HFF-Myc (cell line): ENCODE measurements at regions not wholly inside any gene's neighbourhood (a gene's known extent, or its start where the extent isn't known, plus 50 kb on each side); places are given as distances from the start of the nearest gene placed in this dataset.
A peak's percentile ranks its signal among the peaks of the same experiment; 100 is the strongest.
"Not testable (repeated sequence)": the region's sequence is repeated elsewhere in the genome, so short reads cannot be mapped to it uniquely, and the experiment has no call there.

Experiments
- DNase-seq: peaks from one replicate; pipeline ENCODE4 v3.0.0-alpha.2; 2011; ENCODE audit warnings: low read depth; ENCODE audit errors: extremely low read depth
- H3K4me3 ChIP-seq: replicated peaks from 2 replicates; pipeline ENCODE4 v1.5.1; 2011; ENCODE audit warnings: low read depth, mild to moderate bottlenecking, control low read depth, low read length
- TF ChIP-seq, protein P1 (sequence below): IDR thresholded peaks from 2 replicates; pipeline ENCODE4 v1.5.1; 2012; ENCODE audit warnings: mild to moderate bottlenecking, low read depth, low read length, control low read depth; ENCODE audit errors: missing control alignments

DNA sequence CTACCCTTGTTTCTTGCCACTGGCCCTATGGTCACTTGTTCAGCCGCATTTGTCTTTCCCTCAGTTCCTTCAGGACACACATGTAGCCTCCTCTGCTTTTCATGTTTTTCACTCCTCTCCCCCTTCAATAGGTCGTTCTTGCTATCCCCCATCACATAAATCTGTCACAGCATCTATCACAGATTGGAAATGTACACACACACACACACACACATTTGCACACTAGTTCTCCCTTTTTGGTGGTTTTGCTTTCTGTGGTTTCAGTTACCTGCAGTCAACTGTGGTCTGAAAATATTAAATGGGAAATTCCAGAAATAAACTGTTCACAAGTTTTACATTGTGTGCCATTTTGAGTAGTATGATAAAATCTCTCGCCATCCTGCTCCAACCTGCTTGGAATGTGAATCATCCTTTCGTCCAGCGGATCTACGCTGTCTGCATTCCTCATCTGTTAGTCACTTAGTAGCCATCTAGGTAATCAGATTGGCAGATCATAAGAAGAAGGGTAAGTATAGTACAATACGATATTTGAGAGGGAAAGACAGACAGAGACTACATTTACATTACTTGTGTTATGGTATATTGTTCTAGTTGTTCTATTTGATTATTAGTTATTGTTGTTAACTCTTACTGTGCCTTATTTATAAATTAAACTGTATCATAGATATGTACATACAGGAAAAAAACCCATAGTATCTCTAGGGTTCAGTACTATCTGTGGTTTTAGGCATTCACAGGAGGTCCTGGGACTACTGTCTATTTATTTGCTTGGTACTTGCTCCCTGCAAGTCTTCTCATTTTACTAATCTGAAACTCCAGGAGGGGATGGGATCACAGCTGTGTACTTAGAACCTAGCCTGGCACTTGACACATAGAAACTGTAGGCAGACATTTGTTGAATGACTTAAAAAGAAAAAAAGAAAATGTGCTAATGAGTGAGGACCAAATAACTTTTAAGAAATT is 86.1 kb upstream of the PNPT1 start:
- peak; percentile 78 for DNase-seq
- no peak overlapping the region for H3K4me3 ChIP-seq

DNA sequence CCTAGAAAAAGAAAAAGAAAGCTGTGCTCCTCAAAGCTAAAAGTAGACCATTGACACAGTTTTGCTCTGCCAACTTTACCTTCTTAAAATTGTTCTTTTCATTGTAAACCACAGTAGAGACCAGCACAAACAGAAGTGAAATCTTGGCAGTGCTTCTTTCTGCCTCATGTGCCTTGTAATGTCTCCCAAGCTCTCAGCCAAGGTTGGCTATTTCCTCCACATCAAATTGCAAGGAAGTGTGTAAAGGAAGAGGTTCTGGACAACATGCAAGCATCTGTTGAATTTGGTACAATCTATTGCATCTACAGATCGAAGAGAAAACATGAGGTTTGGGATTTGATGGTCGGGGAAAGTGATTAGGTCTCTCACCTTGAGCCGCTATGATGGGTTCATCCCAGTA is 83.3 kb upstream of the PNPT1 start:
- no peak for DNase-seq
- no peak overlapping the region for H3K4me3 ChIP-seq

More for the DNA sequence above, 86.1 kb upstream of the PNPT1 start:
- TF ChIP-seq, protein P1, sequence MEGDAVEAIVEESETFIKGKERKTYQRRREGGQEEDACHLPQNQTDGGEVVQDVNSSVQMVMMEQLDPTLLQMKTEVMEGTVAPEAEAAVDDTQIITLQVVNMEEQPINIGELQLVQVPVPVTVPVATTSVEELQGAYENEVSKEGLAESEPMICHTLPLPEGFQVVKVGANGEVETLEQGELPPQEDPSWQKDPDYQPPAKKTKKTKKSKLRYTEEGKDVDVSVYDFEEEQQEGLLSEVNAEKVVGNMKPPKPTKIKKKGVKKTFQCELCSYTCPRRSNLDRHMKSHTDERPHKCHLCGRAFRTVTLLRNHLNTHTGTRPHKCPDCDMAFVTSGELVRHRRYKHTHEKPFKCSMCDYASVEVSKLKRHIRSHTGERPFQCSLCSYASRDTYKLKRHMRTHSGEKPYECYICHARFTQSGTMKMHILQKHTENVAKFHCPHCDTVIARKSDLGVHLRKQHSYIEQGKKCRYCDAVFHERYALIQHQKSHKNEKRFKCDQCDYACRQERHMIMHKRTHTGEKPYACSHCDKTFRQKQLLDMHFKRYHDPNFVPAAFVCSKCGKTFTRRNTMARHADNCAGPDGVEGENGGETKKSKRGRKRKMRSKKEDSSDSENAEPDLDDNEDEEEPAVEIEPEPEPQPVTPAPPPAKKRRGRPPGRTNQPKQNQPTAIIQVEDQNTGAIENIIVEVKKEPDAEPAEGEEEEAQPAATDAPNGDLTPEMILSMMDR = no peak

DNA sequence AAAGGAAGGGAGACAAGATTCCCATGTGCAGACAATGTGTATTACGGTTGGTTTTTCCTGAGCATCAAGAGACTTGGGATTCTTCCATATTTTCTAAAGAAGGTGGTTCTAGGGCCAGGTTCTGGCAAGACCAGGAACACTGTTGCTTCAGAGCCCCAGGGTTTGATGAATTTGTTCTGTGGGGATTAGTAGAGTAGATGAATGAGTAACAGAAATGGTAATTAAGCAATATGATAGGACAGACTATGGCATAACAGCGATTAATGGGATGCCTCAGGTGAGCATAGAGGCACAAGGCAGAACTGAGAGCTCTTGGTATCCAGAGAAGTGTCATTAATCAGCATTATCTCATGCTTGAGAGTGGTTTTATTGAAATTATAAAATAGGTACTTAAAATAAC is 82.8 kb upstream of the PNPT1 start:
- DNase-seq = no peak
- H3K4me3 ChIP-seq = no peak overlapping the region
- TF ChIP-seq, protein P1 = no peak

More for the DNA sequence above, 83.3 kb upstream of the PNPT1 start:
- TF ChIP-seq, protein P1 = no peak

DNA sequence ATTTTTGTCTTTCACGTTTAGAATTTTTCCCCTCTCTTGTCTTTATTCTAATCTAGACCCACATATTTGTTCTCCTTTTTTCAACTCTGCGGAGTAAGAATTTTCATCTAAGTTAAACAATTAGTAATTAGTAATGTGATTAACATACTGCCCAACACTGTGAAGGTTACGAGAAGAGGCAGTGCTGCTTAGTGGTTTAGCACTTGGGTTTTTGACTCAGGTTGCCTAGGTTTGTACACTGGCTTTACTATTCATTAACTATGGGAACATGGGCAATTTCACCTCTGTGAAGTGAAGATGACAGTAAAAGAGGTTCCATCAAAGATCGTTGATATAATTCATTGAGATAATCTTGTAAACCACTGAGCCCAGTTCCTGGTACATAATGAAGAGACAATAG is 82.2 kb upstream of the PNPT1 start:
- TF ChIP-seq, protein P1 = no peak
- H3K4me3 ChIP-seq = no peak overlapping the region

DNA sequence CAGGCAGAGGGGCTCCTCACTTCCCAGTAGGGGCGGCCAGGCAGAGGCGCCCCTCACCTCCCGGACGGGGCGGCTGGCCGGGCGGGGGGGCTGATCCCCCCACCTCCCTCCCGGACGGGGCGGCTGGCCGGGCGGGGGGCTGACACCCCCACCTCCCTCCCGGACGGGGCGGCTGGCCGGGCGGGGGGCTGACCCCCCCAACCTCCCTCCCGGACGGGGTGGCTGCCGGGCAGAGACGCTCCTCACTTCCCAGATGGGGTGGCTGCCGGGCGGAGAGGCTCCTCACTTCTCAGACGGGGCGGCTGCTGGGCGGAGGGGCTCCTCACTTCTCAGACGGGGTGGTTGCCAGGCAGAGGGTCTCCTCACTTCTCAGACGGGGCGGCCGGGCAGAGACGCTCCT is 80.0 kb upstream of the PNPT1 start:
- DNase-seq, H3K4me3 ChIP-seq: not testable (repeated sequence)

More for the DNA sequence above, 82.2 kb upstream of the PNPT1 start:
- no peak for DNase-seq

DNA sequence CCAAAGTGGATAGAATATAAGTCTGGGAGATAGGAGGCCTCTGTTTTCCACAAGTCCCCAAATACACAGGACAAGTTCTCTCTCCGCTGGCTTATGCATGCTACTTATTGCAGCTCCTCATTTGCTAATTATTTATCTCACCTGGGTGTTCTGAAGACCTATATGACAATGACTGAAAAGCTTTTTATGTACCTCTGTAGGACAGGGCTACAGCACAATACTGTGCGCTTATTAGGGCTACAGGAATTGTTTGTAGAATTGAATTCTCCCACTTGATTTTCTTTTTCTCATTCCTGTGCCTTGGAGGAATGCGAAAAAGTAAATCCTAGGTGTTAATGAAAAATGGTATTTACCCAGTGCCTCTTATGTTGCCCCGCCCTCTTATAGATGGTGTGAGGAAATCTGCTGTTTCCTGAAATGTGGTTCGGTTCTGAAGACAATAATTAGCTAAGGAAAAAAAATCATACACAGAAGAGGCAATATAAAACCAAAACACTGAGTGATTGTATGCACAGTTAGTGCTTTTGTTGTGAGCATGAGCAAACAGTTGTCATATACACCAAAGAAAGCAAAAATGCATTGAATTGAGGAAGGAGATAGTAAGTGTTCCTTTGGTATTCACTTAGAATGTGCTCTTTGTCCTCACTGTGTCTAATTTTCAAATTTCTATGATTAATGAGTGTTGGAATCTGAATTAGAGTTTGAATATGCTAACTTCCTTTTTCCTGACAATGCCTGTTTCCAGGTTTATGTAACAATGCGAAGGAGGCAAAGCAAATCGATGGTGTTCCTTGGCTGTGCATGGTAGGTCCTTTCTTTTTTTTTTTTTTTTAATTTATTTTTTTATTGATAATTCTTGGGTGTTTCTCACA is 78.7 kb upstream of the PNPT1 start:
- no peak for DNase-seq
- TF ChIP-seq, protein P1 = no peak
- H3K4me3 ChIP-seq = no peak overlapping the region

DNA sequence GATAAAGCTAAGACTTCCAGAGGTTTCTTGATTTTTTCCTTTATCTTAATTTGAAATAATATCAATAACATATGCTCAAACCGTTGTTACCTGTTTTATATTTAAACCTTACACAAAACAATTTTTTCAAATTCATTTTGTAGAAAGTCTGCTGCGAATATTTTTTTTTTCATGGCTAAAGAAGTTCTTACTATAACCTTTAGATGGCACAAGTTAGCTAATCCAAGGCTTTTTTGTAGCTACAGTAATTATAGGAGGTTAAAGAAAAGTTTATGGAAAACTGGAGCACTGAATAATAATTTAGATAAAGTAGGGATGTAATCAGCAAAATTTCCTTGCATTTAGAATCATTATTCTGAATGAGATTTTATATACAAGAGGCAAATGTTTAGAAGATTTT is 78.0 kb upstream of the PNPT1 start:
- H3K4me3 ChIP-seq = no peak overlapping the region
- no peak for DNase-seq
- TF ChIP-seq, protein P1 = peak; percentile 38
